BE2C (cell line): ENCODE measurements at regions not wholly inside any gene's neighbourhood (a gene's known extent, or its start where the extent isn't known, plus 50 kb on each side); places are given as distances from the start of the nearest gene placed in this dataset.

Source experiments
- DNase-seq: peaks from one replicate; pipeline ENCODE4 v3.0.0-alpha.2; 2020
- H3K27me3 ChIP-seq: fragments of 250-450 bp; sonication (Bioruptor Pico); 2 replicates; pipeline ENCODE4 v1.5.1; 2020; ENCODE audit warnings: mild to moderate bottlenecking
- H3K36me3 ChIP-seq: fragments of 250-450 bp; sonication (Bioruptor Pico); 2 replicates; pipeline ENCODE4 v1.5.1; 2020; ENCODE audit warnings: mild to moderate bottlenecking
- H3K4me1 ChIP-seq: fragments of 250-450 bp; sonication (Bioruptor Pico); 2 replicates; pipeline ENCODE4 v1.5.1; 2020
- H3K4me3 ChIP-seq: 2 replicates; pipeline ENCODE4 v1.5.1; 2011; ENCODE audit warnings: low read depth, low read length
- H3K9me3 ChIP-seq: fragments of 250-450 bp; sonication (Bioruptor Pico); 2 replicates; pipeline ENCODE4 v1.5.1; 2020
- TF ChIP-seq, protein P1 (sequence below): IDR thresholded peaks from 2 replicates; pipeline ENCODE4 v1.5.1; 2012; ENCODE audit warnings: mild to moderate bottlenecking, low read depth, low read length

DNA sequence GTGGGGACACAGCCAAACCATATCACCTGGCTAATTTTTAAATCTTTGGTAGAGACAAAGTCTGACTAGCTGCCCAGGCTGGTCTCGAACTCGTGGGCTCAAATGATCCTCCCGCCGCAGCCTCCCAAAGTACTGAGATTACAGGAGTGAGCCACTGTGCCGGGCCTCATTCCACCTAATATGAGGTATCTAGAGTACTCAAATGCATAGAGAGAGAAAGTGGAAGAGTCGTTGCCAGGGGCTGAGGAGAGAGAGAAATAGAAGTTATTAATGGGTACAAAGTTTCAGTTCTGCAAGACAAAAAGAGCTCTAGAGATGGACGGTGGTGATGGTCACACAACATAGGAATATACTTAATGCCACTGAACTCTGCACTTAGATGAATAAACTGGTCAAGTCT lies 119.6 kb downstream of the TOMM20 start:
- Histone ChIP-seq H3K4me3 (no peak overlapping the region), H3K27me3 (no peaks in the 10 kb centered on the region), H3K9me3 (no peaks in the 10 kb centered on the region; the same call in 1 of the 2 replicates), H3K36me3 (no peaks in the 10 kb centered on the region), H3K4me1 (peaks cover 11% of the 10 kb centered on the region)
- TF ChIP-seq, protein P1, sequence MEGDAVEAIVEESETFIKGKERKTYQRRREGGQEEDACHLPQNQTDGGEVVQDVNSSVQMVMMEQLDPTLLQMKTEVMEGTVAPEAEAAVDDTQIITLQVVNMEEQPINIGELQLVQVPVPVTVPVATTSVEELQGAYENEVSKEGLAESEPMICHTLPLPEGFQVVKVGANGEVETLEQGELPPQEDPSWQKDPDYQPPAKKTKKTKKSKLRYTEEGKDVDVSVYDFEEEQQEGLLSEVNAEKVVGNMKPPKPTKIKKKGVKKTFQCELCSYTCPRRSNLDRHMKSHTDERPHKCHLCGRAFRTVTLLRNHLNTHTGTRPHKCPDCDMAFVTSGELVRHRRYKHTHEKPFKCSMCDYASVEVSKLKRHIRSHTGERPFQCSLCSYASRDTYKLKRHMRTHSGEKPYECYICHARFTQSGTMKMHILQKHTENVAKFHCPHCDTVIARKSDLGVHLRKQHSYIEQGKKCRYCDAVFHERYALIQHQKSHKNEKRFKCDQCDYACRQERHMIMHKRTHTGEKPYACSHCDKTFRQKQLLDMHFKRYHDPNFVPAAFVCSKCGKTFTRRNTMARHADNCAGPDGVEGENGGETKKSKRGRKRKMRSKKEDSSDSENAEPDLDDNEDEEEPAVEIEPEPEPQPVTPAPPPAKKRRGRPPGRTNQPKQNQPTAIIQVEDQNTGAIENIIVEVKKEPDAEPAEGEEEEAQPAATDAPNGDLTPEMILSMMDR, result no peak
- DNase-seq, result no peak

DNA sequence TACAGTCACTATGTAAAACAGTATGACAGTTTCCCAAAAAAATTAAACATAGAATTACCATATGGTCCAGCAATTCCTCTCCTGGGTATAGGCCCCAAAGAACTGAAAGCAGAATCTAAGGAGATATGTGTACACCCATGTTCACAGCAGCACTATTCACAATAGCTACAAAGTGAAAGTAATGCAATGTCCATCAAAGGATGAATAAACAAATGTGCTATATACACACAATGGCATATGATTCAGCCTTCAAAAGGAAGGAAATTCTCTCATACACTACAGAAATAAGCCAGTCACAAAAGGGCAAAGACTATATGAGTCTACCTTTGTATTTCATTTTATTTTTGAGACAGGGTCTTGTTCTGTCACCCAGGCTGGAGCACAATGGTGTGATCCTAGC lies 120.4 kb downstream of the TOMM20 start:
- no peaks in the 10 kb centered on the region for H3K27me3 ChIP-seq
- no peak for DNase-seq
- H3K9me3 ChIP-seq, result no peaks in the 10 kb centered on the region; the same call in 1 of the 2 replicates
- H3K4me1 ChIP-seq, result peaks cover 11% of the 10 kb centered on the region
- TF ChIP-seq, protein P1, result no peak
- H3K36me3 ChIP-seq, result no peaks in the 10 kb centered on the region
- no peak overlapping the region for H3K4me3 ChIP-seq

DNA sequence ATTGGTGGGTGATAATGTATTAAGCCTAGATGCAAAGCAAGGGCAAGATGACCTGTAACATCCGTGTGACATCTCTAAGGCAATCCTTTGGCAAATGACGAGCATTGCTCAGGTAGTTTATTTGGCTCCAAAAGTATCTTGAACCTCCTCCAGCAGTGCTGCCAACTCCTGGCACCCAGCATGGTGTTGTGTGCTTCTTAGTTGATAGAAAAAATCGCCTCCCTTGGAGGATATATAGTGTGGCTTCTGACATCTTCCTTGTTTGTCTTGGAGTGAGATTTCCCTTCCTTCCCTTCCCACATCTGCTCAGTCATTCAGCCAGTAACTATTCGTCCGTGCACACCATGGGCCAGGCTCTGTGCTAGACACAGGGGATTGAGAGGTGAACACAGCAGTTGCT lies 121.8 kb downstream of the TOMM20 start:
- H3K9me3 ChIP-seq, result no peaks in the 10 kb centered on the region; the same call in 1 of the 2 replicates
- H3K27me3 ChIP-seq, result no peaks in the 10 kb centered on the region
- no peak for DNase-seq
- TF ChIP-seq, protein P1, result no peak
- no peak overlapping the region for H3K4me3 ChIP-seq
- peaks cover 3% of the 10 kb centered on the region; the same call in 1 of the 2 replicates for H3K4me1 ChIP-seq
- H3K36me3 ChIP-seq, result no peaks in the 10 kb centered on the region

DNA sequence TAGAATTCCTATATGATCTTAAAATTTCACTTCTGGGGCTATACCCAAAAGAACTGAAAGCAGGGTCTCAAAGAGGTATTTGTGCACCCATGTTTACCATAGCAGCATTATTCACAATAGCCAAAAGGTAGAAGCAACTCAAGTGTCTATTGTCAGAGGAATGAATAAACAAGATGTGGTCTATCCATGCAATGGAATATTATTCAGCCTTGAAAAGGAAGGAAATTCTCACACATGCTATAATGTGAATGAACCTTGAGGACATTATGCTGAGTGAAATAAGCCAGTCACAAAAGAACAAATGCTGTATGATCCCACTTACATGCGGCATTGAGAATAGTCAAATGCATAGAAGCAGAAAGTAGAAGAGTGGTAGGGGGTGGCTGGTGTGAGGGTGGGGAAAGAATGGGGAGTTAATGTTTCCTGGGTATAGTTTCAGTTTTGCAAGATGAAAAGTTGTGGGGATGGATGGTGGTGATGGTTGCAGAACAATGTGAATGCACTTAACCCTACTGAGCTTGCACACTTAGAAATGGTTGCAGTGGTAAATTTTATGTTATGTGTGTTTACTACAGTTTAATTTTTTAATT lies 122.4 kb downstream of the TOMM20 start:
- DNase-seq, result no peak
- Histone ChIP-seq H3K9me3 (no peaks in the 10 kb centered on the region; the same call in 1 of the 2 replicates), H3K4me1 (no peaks in the 10 kb centered on the region; the same call in 1 of the 2 replicates), H3K4me3 (no peak overlapping the region), H3K36me3 (no peaks in the 10 kb centered on the region), H3K27me3 (no peaks in the 10 kb centered on the region)
- TF ChIP-seq, protein P1, result no peak

DNA sequence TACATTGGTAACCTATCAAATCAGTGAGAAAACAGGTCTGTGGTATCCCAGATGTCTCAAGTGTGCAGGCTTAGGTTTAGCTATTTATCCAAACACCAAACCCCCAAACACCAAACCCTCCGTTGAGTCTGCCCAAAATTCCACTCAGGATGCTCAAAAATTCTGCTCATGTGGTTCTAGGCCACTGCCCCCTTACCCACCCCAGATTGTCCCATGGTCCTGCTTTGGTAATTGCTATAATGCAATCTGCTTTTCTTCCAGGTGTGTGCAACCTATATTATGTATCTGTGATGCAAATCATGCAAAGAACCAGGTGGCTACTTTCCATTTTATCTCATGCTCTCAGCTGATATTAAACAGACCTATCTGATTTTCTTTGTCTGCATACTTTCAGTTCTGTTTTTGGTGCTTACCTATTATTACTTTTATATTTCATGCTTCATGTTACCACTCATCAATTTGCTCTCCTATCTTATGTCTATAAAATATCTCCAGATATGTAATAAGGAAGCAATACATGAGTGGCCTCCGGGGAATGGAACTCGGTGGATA lies 123.7 kb downstream of the TOMM20 start:
- Histone ChIP-seq H3K27me3 (no peaks in the 10 kb centered on the region), H3K36me3 (no peaks in the 10 kb centered on the region), H3K9me3 (no peaks in the 10 kb centered on the region; the same call in 1 of the 2 replicates), H3K4me3 (no peak overlapping the region), H3K4me1 (no peaks in the 10 kb centered on the region)
- no peak for DNase-seq
- TF ChIP-seq, protein P1, result no peak

DNA sequence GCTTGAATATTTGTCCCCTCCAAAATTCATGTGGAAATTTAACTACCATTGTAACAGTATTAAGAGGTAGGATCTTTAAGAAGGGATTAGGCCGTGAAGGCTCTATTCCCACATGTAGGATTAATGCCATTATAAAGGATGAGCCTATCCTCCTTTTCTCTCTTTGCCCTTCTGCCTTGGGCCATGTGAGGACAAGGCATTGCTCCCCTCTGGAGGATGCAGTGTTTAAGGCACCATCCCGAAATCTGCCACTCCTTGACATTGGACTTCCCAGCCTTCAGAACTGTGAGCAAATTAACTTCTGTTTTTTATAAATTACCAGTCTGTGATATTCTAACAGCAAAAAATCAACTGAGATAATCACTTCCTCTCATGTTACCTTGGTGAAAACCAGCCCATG lies 124.4 kb downstream of the TOMM20 start:
- no peak for DNase-seq
- H3K4me1 ChIP-seq, result no peaks in the 10 kb centered on the region

More for the DNA sequence above, 124.4 kb downstream of the TOMM20 start:
- Histone ChIP-seq H3K4me3 (no peak overlapping the region), H3K27me3 (no peaks in the 10 kb centered on the region), H3K36me3 (no peaks in the 10 kb centered on the region), H3K9me3 (no peaks in the 10 kb centered on the region; the same call in 1 of the 2 replicates)
- TF ChIP-seq, protein P1, result no peak
